Esophagus squamous epithelium (tissue), 4 donors: ENCODE measurements at regions not wholly inside any gene's neighbourhood (a gene's known extent, or its start where the extent isn't known, plus 50 kb on each side); places are given as distances from the start of the nearest gene placed in this dataset.

ENCODE experiments used
- CTCF ChIP-seq, 6 experiments: fragments of 450-650 bp in 4 of 6; fragments of 200-600 bp in 2 of 6; sonication (generic) in 2 of 6; IDR thresholded peaks; one replicate each; pipeline ENCODE4 v1.5.1; 2016 to 2019; ENCODE audit warnings: antibody characterized with exemption in 6 of 6, mild to moderate bottlenecking in 4 of 6, moderate library complexity in 4 of 6
- POLR2A ChIP-seq, 4 donors: fragments of 450-650 bp; IDR thresholded peaks; one replicate each; pipeline ENCODE4 v1.6.1; 2017; ENCODE audit warnings: antibody characterized with exemption in 4 of 4, mild to moderate bottlenecking in 4 of 4, moderate library complexity in 3 of 4

GRCh38 chr7:131250331-131250730 lies 77.3 kb upstream of the MKLN1 start:
- TF ChIP-seq POLR2A (IDR thresholded peaks at IDR 0.05): no peak
- no peak for TF ChIP-seq CTCF (IDR thresholded peaks at IDR 0.05)
